PC-3 (cell line): ENCODE measurements at regions not wholly inside any gene's neighbourhood (a gene's known extent, or its start where the extent isn't known, plus 50 kb on each side); places are given as distances from the start of the nearest gene placed in this dataset.

Experiments
- ATAC-seq: fragments of 200-7000 bp; cut with Tn5 transposase; 2 replicates; pipeline ENCODE4 v1.9.1; 2020; ENCODE audit warnings: mild to moderate bottlenecking, moderate library complexity
- BruUV-seq: library from RNA; stranded (reverse); fragments of 400-500 nt; replicated peaks from 2 replicates; lab custom pipeline; 2021; lab: Mats Ljungman, UMichigan
- CTCF ChIA-PET: fragments of 300-600 bp; sonication (Branson Sonifier 250); formaldehyde crosslinking; loops from one replicate; lab custom pipeline; 2022; ENCODE audit warnings: antibody characterized with exemption; lab: Charles Lee
- POLR2A ChIA-PET: fragments of 300-600 bp; sonication (Branson Sonifier 250); formaldehyde crosslinking; loops from one replicate; lab custom pipeline; 2022; ENCODE audit warnings: antibody characterized with exemption; ENCODE audit not compliant: unreplicated experiment; lab: Charles Lee
- DNase-seq: peaks from one replicate; pipeline ENCODE4 v3.0.0-alpha.2; 2015
- H2AFZ ChIP-seq: fragments of 300-600 bp; sonication (generic); 2 replicates; pipeline ENCODE4 v1.6.0; 2016; ENCODE audit warnings: antibody characterized with exemption, low read length
- H3F3A ChIP-seq: fragments of 300-600 bp; sonication (generic); one replicate; pipeline ENCODE4 v1.6.0; 2017; ENCODE audit warnings: antibody characterized with exemption, low read length, control low read depth, mild to moderate bottlenecking; ENCODE audit not compliant: unreplicated experiment
- H3K27ac ChIP-seq: fragments of 300-600 bp; sonication (generic); 2 replicates; pipeline ENCODE4 v1.5.1; 2016; ENCODE audit warnings: mild to moderate bottlenecking, low read length
- H3K27me3 ChIP-seq: fragments of 300-600 bp; sonication (generic); 2 replicates; pipeline ENCODE4 v1.6.1; 2016; ENCODE audit warnings: low read length, mixed read lengths
- H3K36me3 ChIP-seq: fragments of 300-600 bp; sonication (generic); 2 replicates; pipeline ENCODE4 v1.6.1; 2016; ENCODE audit warnings: low read depth, mixed run types, low read length, mixed read lengths
- H3K4me1 ChIP-seq: fragments of 300-600 bp; sonication (generic); 2 replicates; pipeline ENCODE4 v1.5.1; 2016; ENCODE audit warnings: low read length; ENCODE audit not compliant: insufficient read depth
- H3K4me2 ChIP-seq: fragments of 300-600 bp; sonication (generic); 2 replicates; pipeline ENCODE4 v1.6.0; 2016; ENCODE audit warnings: low read length
- H3K4me3 ChIP-seq: fragments of 300-600 bp; sonication (generic); 2 replicates; pipeline ENCODE4 v1.5.1; 2016; ENCODE audit warnings: mild to moderate bottlenecking, low read length, mixed read lengths
- H3K79me2 ChIP-seq: fragments of 300-600 bp; sonication (generic); 2 replicates; pipeline ENCODE4 v1.6.1; 2017; ENCODE audit warnings: low read length, mixed read lengths
- H3K9ac ChIP-seq: fragments of 300-600 bp; sonication (generic); 2 replicates; pipeline ENCODE4 v1.6.0; 2016; ENCODE audit warnings: mild to moderate bottlenecking, low read length
- H3K9me2 ChIP-seq: fragments of 300-600 bp; sonication (generic); replicated peaks from 2 replicates; pipeline ENCODE4 v1.6.1; 2016; ENCODE audit warnings: mixed run types, low read length, mixed read lengths
- H3K9me3 ChIP-seq: fragments of 300-600 bp; sonication (generic); 2 replicates; pipeline ENCODE4 v1.6.1; 2016; ENCODE audit warnings: low read length, mixed read lengths
- H4K20me1 ChIP-seq: fragments of 300-600 bp; sonication (generic); 2 replicates; pipeline ENCODE4 v1.6.1; 2016; ENCODE audit warnings: low read length, mixed read lengths
- CTCF ChIP-seq: fragments of 300-600 bp; sonication (generic); conservative IDR thresholded peaks from 2 replicates; pipeline ENCODE4 v1.5.1; 2017; ENCODE audit warnings: antibody characterized with exemption, low read depth, mild to moderate bottlenecking, low read length
- EZH2 ChIP-seq: fragments of 300-600 bp; sonication (generic); IDR thresholded peaks from one replicate; pipeline ENCODE4 v1.6.1; 2017; ENCODE audit warnings: antibody characterized with exemption, mild to moderate bottlenecking, low read length; ENCODE audit not compliant: unreplicated experiment
- EZH2phosphoT487 ChIP-seq: fragments of 300-600 bp; sonication (generic); IDR thresholded peaks from 2 replicates; pipeline ENCODE4 v1.6.1; 2018; ENCODE audit warnings: mild to moderate bottlenecking, antibody characterized with exemption, low read length, borderline replicate concordance
- intact Hi-C: fragments of 100-400 bp; cut with micrococcal nuclease; formaldehyde crosslinking; loops from 2 replicates; pipeline ENCODE4 v1.9.0; 2023

- no TSS peak for BruUV-seq
- no peaks in the 10 kb centered on the region for H3F3A ChIP-seq
- DNase-seq (no peak), ATAC-seq (no peak)
- H3K27ac ChIP-seq, result no peak overlapping the region
- no peaks in the 10 kb centered on the region for H3K79me2 ChIP-seq
- no peak overlapping the region for H3K4me3 ChIP-seq
- H3K9ac ChIP-seq, result no peak overlapping the region
- no peaks in the 10 kb centered on the region for H3K4me1 ChIP-seq
- H4K20me1 ChIP-seq, result no peaks in the 10 kb centered on the region
- H3K36me3 ChIP-seq, result no peaks in the 10 kb centered on the region
- H3K9me2 ChIP-seq, result no peaks in the 10 kb centered on the region
- ChIA-PET POLR2A (no interaction called here), CTCF (no interaction called here)
- peaks cover 73% of the 10 kb centered on the region for H3K27me3 ChIP-seq
- H3K9me3 ChIP-seq, result no peaks in the 10 kb centered on the region
- H3K4me2 ChIP-seq, result no peak overlapping the region
- H2AFZ ChIP-seq, result no peak overlapping the region
- intact Hi-C loops, result no loop called here
- TF ChIP-seq CTCF (no peak), EZH2 (no peak), EZH2phosphoT487 (no peak)
Observed at GRCh38 chr1:38524025-38524641, 335.4 kb downstream of the RRAGC start.

DNA sequence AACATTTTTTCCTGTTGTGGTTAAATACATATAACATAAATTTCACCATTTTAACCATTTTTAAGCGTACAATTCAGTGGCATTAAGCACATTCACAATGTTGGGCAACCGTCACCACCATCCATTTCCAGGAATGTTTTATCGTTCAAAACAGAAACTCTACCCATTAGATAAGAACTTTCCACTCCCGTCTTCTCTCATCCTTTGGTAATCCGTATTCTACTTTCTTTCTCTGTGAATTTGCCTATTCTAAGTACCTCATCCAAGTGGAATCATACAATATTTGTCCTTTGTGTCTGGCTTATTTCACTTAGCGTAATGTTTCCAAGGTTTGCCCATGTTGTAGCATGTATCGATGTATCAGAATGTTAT lies 336.0 kb downstream of the RRAGC start:
- intact Hi-C loops, result no loop called here
- Histone ChIP-seq H3K27me3 (peaks cover 70% of the 10 kb centered on the region), H3K4me2 (no peak overlapping the region), H2AFZ (no peak overlapping the region), H3K9me3 (no peaks in the 10 kb centered on the region), H3K27ac (no peak overlapping the region), H3K4me3 (no peak overlapping the region), H3K9me2 (no peaks in the 10 kb centered on the region), H3K79me2 (no peaks in the 10 kb centered on the region), H3K4me1 (no peaks in the 10 kb centered on the region), H4K20me1 (no peaks in the 10 kb centered on the region), H3K9ac (no peak overlapping the region), H3F3A (no peaks in the 10 kb centered on the region), H3K36me3 (no peaks in the 10 kb centered on the region)
- BruUV-seq, result no TSS peak
- ATAC-seq, result no peak
- ChIA-PET CTCF (no interaction called here), POLR2A (no interaction called here)
- TF ChIP-seq CTCF, result no peak
- TF ChIP-seq EZH2phosphoT487, result no peak
- TF ChIP-seq EZH2, result no peak
- no peak for DNase-seq

DNA sequence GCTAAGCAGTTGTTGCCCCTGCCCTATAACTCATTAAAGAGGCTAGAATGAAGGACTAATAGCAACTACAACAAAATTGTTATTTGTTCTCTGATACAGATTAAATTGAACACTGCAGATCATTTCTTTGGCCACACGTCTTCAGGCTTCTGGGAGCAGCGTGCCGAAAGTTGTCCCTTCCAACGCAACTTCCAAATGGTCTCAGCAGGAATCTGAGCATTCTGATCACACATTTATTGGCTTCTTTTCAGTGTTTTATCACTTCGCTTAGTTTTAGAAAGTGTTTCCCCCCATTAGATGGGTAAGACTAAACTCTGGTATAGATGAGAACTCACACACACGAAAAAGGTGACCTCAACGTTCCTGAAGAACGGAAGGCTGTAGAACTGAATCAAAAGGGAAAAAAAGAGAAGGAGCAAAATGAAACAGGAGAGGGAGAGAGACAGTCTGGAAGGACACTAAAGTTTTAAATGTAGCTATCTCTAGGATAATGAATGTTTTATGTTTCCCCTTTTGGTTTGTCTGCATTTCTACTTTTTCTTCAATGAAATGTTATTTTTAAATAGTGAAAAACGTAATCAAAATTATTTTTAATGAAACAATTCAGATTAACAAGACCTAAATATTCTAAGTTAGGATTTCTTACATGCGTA lies 336.5 kb downstream of the RRAGC start:
- peaks cover 65% of the 10 kb centered on the region for H3K27me3 ChIP-seq
- CTCF ChIA-PET, result no interaction called here
- POLR2A ChIA-PET, result no interaction called here

More for the DNA sequence above, 336.5 kb downstream of the RRAGC start:
- TF ChIP-seq EZH2, result no peak
- no peak for TF ChIP-seq EZH2phosphoT487
- no peak for TF ChIP-seq CTCF
- Histone ChIP-seq H3K9me2 (no peaks in the 10 kb centered on the region), H2AFZ (no peak overlapping the region), H3K27ac (no peak overlapping the region), H3K36me3 (no peaks in the 10 kb centered on the region), H3F3A (no peaks in the 10 kb centered on the region), H3K4me1 (no peaks in the 10 kb centered on the region), H4K20me1 (no peaks in the 10 kb centered on the region), H3K9me3 (no peaks in the 10 kb centered on the region), H3K4me2 (no peak overlapping the region), H3K79me2 (no peaks in the 10 kb centered on the region), H3K9ac (no peak overlapping the region), H3K4me3 (no peak overlapping the region)
- no peak for ATAC-seq
- intact Hi-C loops, result no loop called here
- no TSS peak for BruUV-seq
- DNase-seq, result no peak
